GM18873 (cell line): ENCODE measurements at regions not wholly inside any gene's neighbourhood (a gene's known extent, or its start where the extent isn't known, plus 50 kb on each side); places are given as distances from the start of the nearest gene placed in this dataset.

Experiments
- ATAC-seq: cut with Tn5 transposase; IDR thresholded peaks from one replicate; pipeline ENCODE4 v1.9.1; 2021; ENCODE audit warnings: mild to moderate bottlenecking, moderate library complexity, moderate number of reproducible peaks; ENCODE audit not compliant: unreplicated experiment, low FRiP score

- ATAC-seq: no peak
These were observed 926.3 kb downstream of the FSTL5 start for GRCh38 chr4:161237495-161237894.

- ATAC-seq: no peak
These were observed 938.5 kb downstream of the FSTL5 start for GRCh38 chr4:161225327-161225726.

GRCh38 chr4:161222889-161223288, 940.9 kb downstream of the FSTL5 start:
- ATAC-seq: no peak

- ATAC-seq: no peak
These were observed 955.2 kb downstream of the FSTL5 start for GRCh38 chr4:161208564-161208963.

- no peak for ATAC-seq
These were observed 957.2 kb downstream of the FSTL5 start for GRCh38 chr4:161206528-161207080.

- ATAC-seq: no peak
These were observed 959.9 kb downstream of the FSTL5 start for GRCh38 chr4:161203865-161204264.

GRCh38 chr4:161197912-161198311, 965.9 kb downstream of the FSTL5 start:
- ATAC-seq: no peak

- no peak for ATAC-seq
These were observed 966.3 kb downstream of the FSTL5 start for GRCh38 chr4:161197474-161197873.

GRCh38 chr4:161189286-161190134, 974.3 kb downstream of the FSTL5 start:
- no peak for ATAC-seq

GRCh38 chr4:161188578-161188977, 975.2 kb downstream of the FSTL5 start:
- ATAC-seq: no peak

- no peak for ATAC-seq
These were observed 976.2 kb downstream of the FSTL5 start for GRCh38 chr4:161187569-161187968.

GRCh38 chr4:161186750-161187149, 977.0 kb downstream of the FSTL5 start:
- no peak for ATAC-seq

- no peak for ATAC-seq
These were observed 977.8 kb downstream of the FSTL5 start for GRCh38 chr4:161186012-161186411.

GRCh38 chr4:161183729-161184128, 980.1 kb downstream of the FSTL5 start:
- no peak for ATAC-seq

- ATAC-seq: no peak
These were observed 980.9 kb downstream of the FSTL5 start for GRCh38 chr4:161182913-161183312.

- ATAC-seq: no peak
These were observed 985.5 kb downstream of the FSTL5 start for GRCh38 chr4:161178310-161178709.

- ATAC-seq: no peak
These were observed 991.3 kb downstream of the FSTL5 start for GRCh38 chr4:161172396-161173026.

GRCh38 chr4:161167539-161167938, 996.3 kb downstream of the FSTL5 start:
- ATAC-seq: no peak

- no peak for ATAC-seq
These were observed 1003.1 kb downstream of the FSTL5 start for GRCh38 chr4:161160718-161161117.

- ATAC-seq: no peak
These were observed 1015.7 kb downstream of the FSTL5 start for GRCh38 chr4:161148051-161148450.

- no peak for ATAC-seq
These were observed 1020.4 kb downstream of the FSTL5 start for GRCh38 chr4:161143375-161143774.

GRCh38 chr4:161134795-161135194, 1029.0 kb downstream of the FSTL5 start:
- ATAC-seq: no peak
